GM20000 (cell line): ENCODE measurements at regions not wholly inside any gene's neighbourhood (a gene's known extent, or its start where the extent isn't known, plus 50 kb on each side); places are given as distances from the start of the nearest gene placed in this dataset.

Experiments
- DNase-seq: peaks from one replicate; pipeline ENCODE4 v3.0.0; 2012; ENCODE audit warnings: low spot score
- TF ChIP-seq, protein P1 (sequence below): IDR thresholded peaks from 2 replicates; pipeline ENCODE4 v1.5.1; 2012; ENCODE audit warnings: mild to moderate bottlenecking, control low read depth; ENCODE audit errors: extremely low read depth, missing control alignments

- no peak for DNase-seq
- TF ChIP-seq, protein P1, sequence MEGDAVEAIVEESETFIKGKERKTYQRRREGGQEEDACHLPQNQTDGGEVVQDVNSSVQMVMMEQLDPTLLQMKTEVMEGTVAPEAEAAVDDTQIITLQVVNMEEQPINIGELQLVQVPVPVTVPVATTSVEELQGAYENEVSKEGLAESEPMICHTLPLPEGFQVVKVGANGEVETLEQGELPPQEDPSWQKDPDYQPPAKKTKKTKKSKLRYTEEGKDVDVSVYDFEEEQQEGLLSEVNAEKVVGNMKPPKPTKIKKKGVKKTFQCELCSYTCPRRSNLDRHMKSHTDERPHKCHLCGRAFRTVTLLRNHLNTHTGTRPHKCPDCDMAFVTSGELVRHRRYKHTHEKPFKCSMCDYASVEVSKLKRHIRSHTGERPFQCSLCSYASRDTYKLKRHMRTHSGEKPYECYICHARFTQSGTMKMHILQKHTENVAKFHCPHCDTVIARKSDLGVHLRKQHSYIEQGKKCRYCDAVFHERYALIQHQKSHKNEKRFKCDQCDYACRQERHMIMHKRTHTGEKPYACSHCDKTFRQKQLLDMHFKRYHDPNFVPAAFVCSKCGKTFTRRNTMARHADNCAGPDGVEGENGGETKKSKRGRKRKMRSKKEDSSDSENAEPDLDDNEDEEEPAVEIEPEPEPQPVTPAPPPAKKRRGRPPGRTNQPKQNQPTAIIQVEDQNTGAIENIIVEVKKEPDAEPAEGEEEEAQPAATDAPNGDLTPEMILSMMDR = no peak
Observed at GRCh38 chr12:58608711-58609110, 311.6 kb downstream of the LRIG3 start.

- DNase-seq = no peak
- TF ChIP-seq, protein P1 = no peak
Observed at GRCh38 chr12:58615047-58615446, 305.3 kb downstream of the LRIG3 start.

GRCh38 chr12:58615576-58615975 is 304.7 kb downstream of the LRIG3 start:
- TF ChIP-seq, protein P1 = no peak
- no peak for DNase-seq

DNA sequence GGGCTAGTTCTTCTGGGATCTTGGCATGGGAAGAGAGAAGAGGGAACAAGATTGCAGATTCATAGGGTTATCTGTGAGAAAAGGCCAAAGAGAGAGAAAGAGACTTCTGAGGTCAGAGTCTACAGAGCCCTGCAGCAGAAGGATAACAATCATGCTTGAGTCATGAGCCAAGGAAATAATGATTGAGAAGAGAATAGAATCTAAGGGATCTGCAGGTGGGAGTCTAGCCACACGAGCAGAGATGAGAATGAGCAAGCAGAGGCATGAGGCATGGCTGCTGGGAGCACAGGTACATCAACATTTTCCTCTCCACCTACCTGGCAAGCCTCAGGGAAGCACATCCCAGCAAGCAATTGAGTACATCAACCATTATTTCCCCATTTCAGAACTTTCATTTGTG is 303.7 kb downstream of the LRIG3 start:
- TF ChIP-seq, protein P1 = no peak
- DNase-seq = no peak

DNA sequence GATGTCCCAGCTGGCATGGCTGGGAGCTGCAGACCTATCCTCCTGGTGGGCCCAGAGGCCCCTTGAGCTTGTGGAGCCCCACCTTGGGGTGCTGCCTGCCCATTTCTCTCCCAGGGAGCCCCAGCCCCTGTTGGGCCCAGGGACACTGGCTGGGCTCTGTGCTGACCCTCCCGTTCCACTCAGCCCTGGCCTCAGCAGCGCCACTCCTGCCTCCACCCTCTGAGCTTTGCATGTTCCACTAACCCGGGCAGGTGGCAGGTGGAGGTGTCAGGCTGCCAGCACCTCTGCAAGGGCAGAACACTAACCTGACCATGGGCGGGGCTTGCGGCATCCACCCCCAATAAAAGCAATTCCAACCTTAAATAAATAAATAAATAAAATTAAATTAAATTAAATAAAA is 299.2 kb downstream of the LRIG3 start:
- DNase-seq = no peak
- TF ChIP-seq, protein P1 = no peak

DNA sequence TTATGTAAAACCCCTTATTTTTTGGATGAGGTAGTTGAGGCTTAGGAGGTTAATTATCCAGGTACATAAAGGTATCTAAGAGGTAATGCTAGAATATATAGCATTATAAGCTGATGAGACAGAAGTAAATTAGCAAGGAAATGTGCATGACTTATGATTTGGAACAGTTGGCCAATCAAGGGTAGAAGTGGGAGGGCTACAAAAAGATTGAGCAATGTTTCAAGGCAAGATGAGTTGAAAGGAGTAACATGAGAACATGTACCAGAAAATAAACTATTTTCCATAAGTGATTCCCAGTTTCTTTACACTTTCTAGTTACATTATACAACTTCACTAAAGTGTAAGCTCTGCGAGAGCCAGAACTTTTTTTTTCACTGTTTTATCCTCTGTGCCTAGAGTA is 290.9 kb downstream of the LRIG3 start:
- TF ChIP-seq, protein P1 = no peak
- no peak for DNase-seq

DNA sequence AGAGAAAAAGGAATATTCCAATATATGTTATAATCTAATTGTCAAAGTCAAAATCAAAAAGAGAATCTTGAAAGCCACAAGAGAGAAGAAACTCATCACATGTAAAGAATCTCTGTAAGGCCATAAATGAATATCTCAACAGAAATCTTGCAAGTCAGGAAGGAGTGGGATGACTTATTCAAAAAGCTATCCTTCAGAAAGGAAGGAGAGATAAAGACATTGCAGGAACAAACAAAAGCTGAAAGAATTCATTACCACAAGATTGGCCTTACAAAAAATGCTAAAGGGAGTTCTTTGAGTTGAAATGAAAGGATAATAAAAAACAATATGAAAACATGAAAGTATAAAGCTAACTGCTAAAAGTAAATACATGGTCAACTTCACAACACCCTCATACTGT is 286.8 kb downstream of the LRIG3 start:
- TF ChIP-seq, protein P1 = no peak
- no peak for DNase-seq
